ENCODE measurements at regions not wholly inside any gene's neighbourhood (a gene's known extent, or its start where the extent isn't known, plus 50 kb on each side); places are given as distances from the start of the nearest gene placed in this dataset.
A peak's percentile ranks its signal among the peaks of the same experiment; 100 is the strongest.

DNA sequence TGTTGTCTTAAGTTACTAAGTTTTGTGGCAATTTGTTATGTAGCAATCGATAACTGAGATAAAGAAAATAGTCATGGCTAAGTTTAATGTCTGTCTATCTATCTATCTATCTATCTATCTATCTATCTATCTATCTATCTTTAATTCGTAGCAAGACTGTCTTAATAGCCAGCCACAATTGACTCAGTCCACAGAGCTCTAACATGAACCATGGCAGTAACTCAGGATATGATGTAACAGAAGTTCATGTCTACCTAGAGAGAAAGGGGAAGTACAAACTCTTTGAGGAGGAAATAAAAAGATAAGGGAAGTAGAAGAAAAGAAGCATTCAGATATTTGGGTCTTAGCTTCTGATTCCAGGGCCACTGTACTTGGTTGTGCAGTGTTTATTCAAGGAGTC lies 61.5 kb upstream of the FNDC3B start:
- peaks cover 0 to 7% (median 2%) of the 10 kb centered on the region in 5 donors for H3K4me1 ChIP-seq (ENCODE audit: control insufficient read depth in 5 of 5, insufficient read depth in 5 of 5, low read length in 5 of 5)
- H3K4me3 ChIP-seq, result no peak overlapping the region

DNA sequence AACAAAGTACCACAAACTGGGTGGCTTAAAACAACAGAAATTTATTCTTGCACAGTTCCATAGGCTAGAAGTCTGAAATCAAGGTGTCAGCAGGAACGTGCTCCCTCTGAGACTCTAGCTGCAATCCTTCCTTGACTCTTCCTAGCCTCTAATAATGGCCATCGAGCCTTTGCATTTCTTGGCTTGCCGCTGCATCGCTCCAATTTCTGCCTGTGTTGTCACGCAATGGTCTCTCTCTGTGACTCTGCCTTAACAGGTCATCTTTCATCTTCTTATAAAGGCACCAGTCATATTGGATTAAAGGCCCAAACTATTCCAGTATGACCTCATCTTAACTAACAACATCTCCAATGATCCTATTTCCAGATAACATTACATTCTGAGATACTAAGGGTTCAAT lies 61.0 kb upstream of the FNDC3B start:
- H3K27me3 ChIP-seq (ENCODE audit: control insufficient read depth in 3 of 3, insufficient read depth in 3 of 3, low read length in 2 of 3), result no peaks in the 10 kb centered on the region
- DNase-seq (no peak), ATAC-seq (ENCODE audit: insufficient read depth, low FRiP score) (no peak)
- TF ChIP-seq, protein P1, sequence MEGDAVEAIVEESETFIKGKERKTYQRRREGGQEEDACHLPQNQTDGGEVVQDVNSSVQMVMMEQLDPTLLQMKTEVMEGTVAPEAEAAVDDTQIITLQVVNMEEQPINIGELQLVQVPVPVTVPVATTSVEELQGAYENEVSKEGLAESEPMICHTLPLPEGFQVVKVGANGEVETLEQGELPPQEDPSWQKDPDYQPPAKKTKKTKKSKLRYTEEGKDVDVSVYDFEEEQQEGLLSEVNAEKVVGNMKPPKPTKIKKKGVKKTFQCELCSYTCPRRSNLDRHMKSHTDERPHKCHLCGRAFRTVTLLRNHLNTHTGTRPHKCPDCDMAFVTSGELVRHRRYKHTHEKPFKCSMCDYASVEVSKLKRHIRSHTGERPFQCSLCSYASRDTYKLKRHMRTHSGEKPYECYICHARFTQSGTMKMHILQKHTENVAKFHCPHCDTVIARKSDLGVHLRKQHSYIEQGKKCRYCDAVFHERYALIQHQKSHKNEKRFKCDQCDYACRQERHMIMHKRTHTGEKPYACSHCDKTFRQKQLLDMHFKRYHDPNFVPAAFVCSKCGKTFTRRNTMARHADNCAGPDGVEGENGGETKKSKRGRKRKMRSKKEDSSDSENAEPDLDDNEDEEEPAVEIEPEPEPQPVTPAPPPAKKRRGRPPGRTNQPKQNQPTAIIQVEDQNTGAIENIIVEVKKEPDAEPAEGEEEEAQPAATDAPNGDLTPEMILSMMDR (IDR thresholded peaks at IDR 0.05; ENCODE audit: control extremely low read depth, extremely low read depth), result no peak
- WGBS, 2 donors, result 86 to 92% methylated on average over 5 of the region's 5 CpGs
- H3K9me3 ChIP-seq (ENCODE audit: control insufficient read depth in 4 of 4, insufficient read depth in 3 of 4, low read length in 3 of 4), result no peaks in the 10 kb centered on the region
- no peak overlapping the region for H3K9ac ChIP-seq (ENCODE audit: insufficient read depth in 1 of 2, low read length in 2 of 2)
- no peak overlapping the region for H3K4me3 ChIP-seq
- no peaks in the 10 kb centered on the region for H3K36me3 ChIP-seq (ENCODE audit: control insufficient read depth in 4 of 4, insufficient read depth in 4 of 4, low read length in 4 of 4)
- H3K4me1 ChIP-seq (ENCODE audit: control insufficient read depth in 5 of 5, insufficient read depth in 5 of 5, low read length in 5 of 5), result peaks cover 0 to 7% (median 2%) of the 10 kb centered on the region in 5 donors
- peak overlapping the region in 1 of 2 donors; percentile 26 for H3K27ac ChIP-seq (ENCODE audit: low read depth in 1 of 2, low read length in 1 of 2)

More for the DNA sequence above, 61.5 kb upstream of the FNDC3B start:
- Histone ChIP-seq H3K27ac (ENCODE audit: low read depth in 1 of 2, low read length in 1 of 2) (no peak overlapping the region), H3K9me3 (ENCODE audit: control insufficient read depth in 4 of 4, insufficient read depth in 3 of 4, low read length in 3 of 4) (no peaks in the 10 kb centered on the region), H3K9ac (ENCODE audit: insufficient read depth in 1 of 2, low read length in 2 of 2) (no peak overlapping the region), H3K36me3 (ENCODE audit: control insufficient read depth in 4 of 4, insufficient read depth in 4 of 4, low read length in 4 of 4) (no peaks in the 10 kb centered on the region), H3K27me3 (ENCODE audit: control insufficient read depth in 3 of 3, insufficient read depth in 3 of 3, low read length in 2 of 3) (no peaks in the 10 kb centered on the region)
- TF ChIP-seq, protein P1 (IDR thresholded peaks at IDR 0.05; ENCODE audit: control extremely low read depth, extremely low read depth), result no peak
- no peak for ATAC-seq (ENCODE audit: insufficient read depth, low FRiP score)
- no peak for DNase-seq
- 47 to 78% methylated on average over 2 of the region's 2 CpGs for WGBS, 2 donors

DNA sequence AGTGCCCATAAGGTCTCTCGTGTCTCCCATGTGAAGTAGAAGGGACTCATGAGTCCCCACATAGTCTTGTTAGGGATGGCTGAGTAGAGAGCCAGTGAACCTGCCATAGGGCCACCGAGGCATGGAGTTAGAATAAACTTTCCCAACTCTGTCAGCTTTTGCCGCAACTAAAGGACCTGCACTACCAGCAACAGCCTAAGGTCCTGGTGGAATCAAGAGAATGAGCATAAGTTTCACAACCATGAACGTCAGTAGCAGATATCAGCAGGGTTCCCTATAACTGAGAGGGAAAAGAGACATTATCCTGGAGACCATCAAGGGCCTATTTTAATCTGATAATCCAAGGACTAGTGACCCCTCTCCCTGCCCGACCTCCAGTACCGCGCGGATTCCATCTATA lies 60.3 kb upstream of the FNDC3B start:
- DNase-seq, result no peak
- WGBS, 2 donors, result 71 to 91% methylated on average over 8 of the region's 8 CpGs
- no peak for ATAC-seq (ENCODE audit: insufficient read depth, low FRiP score)

More for the DNA sequence above, 60.3 kb upstream of the FNDC3B start:
- no peak overlapping the region for H3K4me3 ChIP-seq
- H3K27me3 ChIP-seq (ENCODE audit: control insufficient read depth in 3 of 3, insufficient read depth in 3 of 3, low read length in 2 of 3), result no peaks in the 10 kb centered on the region
- no peaks in the 10 kb centered on the region for H3K9me3 ChIP-seq (ENCODE audit: control insufficient read depth in 4 of 4, insufficient read depth in 3 of 4, low read length in 3 of 4)
- no peak overlapping the region for H3K27ac ChIP-seq (ENCODE audit: low read depth in 1 of 2, low read length in 1 of 2)
- TF ChIP-seq, protein P1 (IDR thresholded peaks at IDR 0.05; ENCODE audit: control extremely low read depth, extremely low read depth), result no peak
- H3K4me1 ChIP-seq (ENCODE audit: control insufficient read depth in 5 of 5, insufficient read depth in 5 of 5, low read length in 5 of 5), result peaks cover 0 to 7% (median 2%) of the 10 kb centered on the region in 5 donors
- H3K36me3 ChIP-seq (ENCODE audit: control insufficient read depth in 4 of 4, insufficient read depth in 4 of 4, low read length in 4 of 4), result no peaks in the 10 kb centered on the region
- no peak overlapping the region for H3K9ac ChIP-seq (ENCODE audit: insufficient read depth in 1 of 2, low read length in 2 of 2)
